ENCODE measurements at regions not wholly inside any gene's neighbourhood (a gene's known extent, or its start where the extent isn't known, plus 50 kb on each side); places are given as distances from the start of the nearest gene placed in this dataset.

- no peak for TF ChIP-seq CHD7 (IDR thresholded peaks at IDR 0.05; ENCODE audit: insufficient replicate concordance, low read length)
- TF ChIP-seq POLR2AphosphoS5 (IDR thresholded peaks at IDR 0.05; ENCODE audit: low read depth, low read length): no peak
- TF ChIP-seq GTF2F1 (IDR thresholded peaks at IDR 0.05; ENCODE audit: borderline replicate concordance, low read depth, low read length): no peak
Observed at GRCh38 chr2:236879416-236879963, 206.2 kb upstream of the COPS8 start (continued).

Measured in H1 (cell line).